Adrenal gland (tissue), 9 donors: ENCODE measurements at regions not wholly inside any gene's neighbourhood (a gene's known extent, or its start where the extent isn't known, plus 50 kb on each side); places are given as distances from the start of the nearest gene placed in this dataset.

Experiments
- DNase-seq, 7 donors: peaks; one replicate each; pipeline ENCODE4 v3.0.0-alpha.2; 2019 to 2020
- H3K27ac ChIP-seq, 5 donors: fragments of 200-600 bp; sonication (generic) in 4 of 5; 1 replicate in 3 of 5; 2 replicates in 2 of 5; pipeline versions ENCODE4 v1.5.1 to v1.8.0; 2016 to 2020; ENCODE audit warnings: mild to moderate bottlenecking in 1 of 5
- H3K27me3 ChIP-seq: fragments of 200-600 bp; 2 replicates; pipeline ENCODE4 v1.8.0; 2021
- H3K36me3 ChIP-seq, 2 donors: fragments of 200-600 bp; replicated peaks in 1 of 2; 1 replicate in 1 of 2; 2 replicates in 1 of 2; pipeline versions ENCODE4 v1.5.1 to v1.8.0; 2018 to 2022
- H3K4me1 ChIP-seq, 2 donors: fragments of 200-600 bp; replicated peaks in 1 of 2; 1 replicate in 1 of 2; 2 replicates in 1 of 2; pipeline versions ENCODE4 v1.5.1 to v1.8.0; 2018 to 2021
- H3K4me3 ChIP-seq, 4 donors: fragments of 200-600 bp; sonication (generic) in 3 of 4; one replicate each; pipeline ENCODE4 v1.5.1; 2016 to 2018
- H3K9me3 ChIP-seq, 3 donors: fragments of 200-600 bp; sonication (generic) in 1 of 3; replicated peaks in 1 of 3; 1 replicate in 2 of 3; 2 replicates in 1 of 3; pipeline versions ENCODE4 v1.5.1 to v1.8.0; 2016 to 2021
- POLR2A ChIP-seq, 2 donors: fragments of 450-650 bp; IDR thresholded peaks; one replicate each; pipeline ENCODE4 v1.6.1; 2017; ENCODE audit warnings: antibody characterized with exemption in 2 of 2, mild to moderate bottlenecking in 2 of 2, moderate library complexity in 1 of 2
- WGBS, 4 donors: extraction: QIAGEN DNeasy Blood & Tissue Kit in 2 of 4; methylation state at CpG; one replicate each; pipeline versions ENCODE4 v1.1.5 to v1.1.7; 2013 to 2017; 5-methylcytosine and 5-hydroxymethylcytosine counted together
- intact Hi-C, 2 donors: fragments of 100-400 bp; cut with DNase I; formaldehyde crosslinking; loops; one replicate each; pipeline versions ENCODE4 v1.14.1 to v1.15.0; 2022 to 2023
- TF ChIP-seq, protein P1 (sequence below), 6 experiments: fragments of 450-650 bp in 4 of 6; fragments of 200-600 bp in 2 of 6; sonication (generic) in 1 of 6; IDR thresholded peaks; 1 replicate in 5 of 6; 2 replicates in 1 of 6; pipeline versions ENCODE4 v1.5.1 to v1.8.0; 2016 to 2021; ENCODE audit warnings: antibody characterized with exemption in 6 of 6, mild to moderate bottlenecking in 2 of 6, moderate library complexity in 1 of 6
- donor health status: healthy with polysubstance abuse.
- donor health status: Bipolar disorder and iron deficiency.
- donor health status: DM: yes; HTN: yes; CAD: no.
- donor health status: DM: no; HTN: no; CAD: no.
- donor health status: DM: no; HTN: no; CAD: no.

DNA sequence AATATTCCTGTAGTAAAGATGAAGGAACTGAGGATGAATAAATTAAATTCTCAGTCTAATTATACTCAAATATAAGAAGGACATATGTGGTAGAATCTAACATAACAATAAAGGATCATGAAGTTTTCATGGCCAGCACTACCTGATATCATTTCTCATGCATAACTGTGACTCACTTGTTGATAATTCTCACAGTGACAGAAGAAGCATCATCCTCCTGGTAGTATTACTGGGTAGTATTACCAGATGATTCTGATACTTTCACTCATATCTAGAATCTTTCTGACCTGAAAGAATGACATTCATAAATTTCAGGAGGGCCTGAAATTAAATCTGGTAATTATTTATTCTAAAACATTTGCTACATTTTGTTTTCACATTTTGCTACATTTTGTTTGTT, 1375.0 kb downstream of the EPHA7 start:
- Histone ChIP-seq H3K27ac (no peak overlapping the region), H3K4me1 (no peaks in the 10 kb centered on the region), H3K36me3 (no peaks in the 10 kb centered on the region), H3K4me3 (no peak overlapping the region), H3K9me3 (no peaks in the 10 kb centered on the region), H3K27me3 (no peaks in the 10 kb centered on the region)
- DNase-seq: no peak
- intact Hi-C loops: no loop called here
- no peak for TF ChIP-seq POLR2A (IDR thresholded peaks at IDR 0.05)
- TF ChIP-seq, protein P1, sequence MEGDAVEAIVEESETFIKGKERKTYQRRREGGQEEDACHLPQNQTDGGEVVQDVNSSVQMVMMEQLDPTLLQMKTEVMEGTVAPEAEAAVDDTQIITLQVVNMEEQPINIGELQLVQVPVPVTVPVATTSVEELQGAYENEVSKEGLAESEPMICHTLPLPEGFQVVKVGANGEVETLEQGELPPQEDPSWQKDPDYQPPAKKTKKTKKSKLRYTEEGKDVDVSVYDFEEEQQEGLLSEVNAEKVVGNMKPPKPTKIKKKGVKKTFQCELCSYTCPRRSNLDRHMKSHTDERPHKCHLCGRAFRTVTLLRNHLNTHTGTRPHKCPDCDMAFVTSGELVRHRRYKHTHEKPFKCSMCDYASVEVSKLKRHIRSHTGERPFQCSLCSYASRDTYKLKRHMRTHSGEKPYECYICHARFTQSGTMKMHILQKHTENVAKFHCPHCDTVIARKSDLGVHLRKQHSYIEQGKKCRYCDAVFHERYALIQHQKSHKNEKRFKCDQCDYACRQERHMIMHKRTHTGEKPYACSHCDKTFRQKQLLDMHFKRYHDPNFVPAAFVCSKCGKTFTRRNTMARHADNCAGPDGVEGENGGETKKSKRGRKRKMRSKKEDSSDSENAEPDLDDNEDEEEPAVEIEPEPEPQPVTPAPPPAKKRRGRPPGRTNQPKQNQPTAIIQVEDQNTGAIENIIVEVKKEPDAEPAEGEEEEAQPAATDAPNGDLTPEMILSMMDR (IDR thresholded peaks at IDR 0.05): no peak

DNA sequence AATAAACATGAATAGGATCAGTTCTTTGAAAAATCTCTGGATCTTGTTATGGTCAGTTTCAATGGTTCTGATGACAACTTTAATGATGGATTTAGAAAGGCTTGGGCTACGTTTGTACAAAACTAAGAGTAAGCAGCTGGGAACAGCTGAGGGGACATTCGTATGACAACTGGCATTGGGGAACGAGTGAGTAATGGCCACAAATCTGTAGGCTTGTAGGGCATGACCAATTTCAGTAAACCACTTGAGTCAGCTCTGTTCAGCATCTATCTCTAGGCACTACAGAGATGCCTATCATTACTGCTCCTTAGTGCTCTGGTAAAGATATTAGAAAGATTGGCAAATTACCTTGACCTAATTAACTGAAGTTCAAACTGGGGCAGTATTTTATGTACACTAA, 1375.6 kb downstream of the EPHA7 start:
- no peak for DNase-seq
- Histone ChIP-seq H3K27me3 (no peaks in the 10 kb centered on the region), H3K27ac (no peak overlapping the region), H3K4me3 (no peak overlapping the region), H3K36me3 (no peaks in the 10 kb centered on the region), H3K9me3 (no peaks in the 10 kb centered on the region), H3K4me1 (no peaks in the 10 kb centered on the region)
- intact Hi-C loops: no loop called here
- TF ChIP-seq POLR2A (IDR thresholded peaks at IDR 0.05): no peak
- TF ChIP-seq, protein P1 (IDR thresholded peaks at IDR 0.05): no peak
- WGBS, 4 donors: 33 to 54% (median 46%) methylated on average over 1 to 3 of the region's 3 CpGs

DNA sequence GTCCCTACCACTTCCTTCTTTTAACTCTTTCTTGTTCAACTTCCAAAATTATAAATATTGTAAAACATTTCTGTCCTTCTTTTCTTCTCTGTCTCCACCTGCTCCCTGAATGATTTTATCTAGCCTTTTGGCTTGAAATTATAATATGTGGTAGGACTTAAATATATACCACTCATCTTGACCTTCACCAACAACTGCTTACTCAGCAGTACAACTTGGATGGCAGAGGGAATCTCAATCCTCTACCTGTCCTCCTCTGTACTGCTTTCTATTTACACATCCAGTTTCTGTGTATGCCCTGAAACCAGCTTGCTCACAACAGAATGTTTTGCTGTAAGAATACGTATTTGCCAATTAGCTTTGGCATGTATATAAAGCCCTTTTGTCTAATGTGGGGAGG, 1392.5 kb downstream of the EPHA7 start:
- Histone ChIP-seq H3K27ac (no peak overlapping the region), H3K4me3 (no peak overlapping the region), H3K4me1 (no peaks in the 10 kb centered on the region), H3K36me3 (no peaks in the 10 kb centered on the region), H3K9me3 (no peaks in the 10 kb centered on the region), H3K27me3 (no peaks in the 10 kb centered on the region)
- TF ChIP-seq, protein P1 (IDR thresholded peaks at IDR 0.05): no peak
- no peak for TF ChIP-seq POLR2A (IDR thresholded peaks at IDR 0.05)
- WGBS, 4 donors: 65 to 78% (median 73%) methylated on average over 1 of the region's 1 CpG
- intact Hi-C loops: no loop called here
- DNase-seq: no peak

DNA sequence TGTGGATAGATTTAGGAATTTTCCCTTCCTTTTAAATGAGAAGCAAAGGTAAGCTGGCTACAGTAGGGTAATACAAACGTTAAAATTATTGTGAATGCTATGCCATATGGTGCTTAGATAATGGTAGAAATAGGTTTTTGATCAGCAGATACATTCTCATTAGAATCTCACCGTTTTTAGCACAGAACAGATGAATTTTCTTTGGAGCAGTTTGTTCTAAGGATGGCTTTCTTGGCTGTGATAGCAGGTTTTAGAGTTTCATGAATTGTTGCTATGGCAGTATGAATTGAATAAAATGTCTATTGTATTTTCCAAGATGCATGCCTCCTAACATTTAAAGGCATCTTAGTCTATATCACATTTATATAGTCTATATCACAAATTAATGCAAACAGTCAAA, 1394.5 kb downstream of the EPHA7 start:
- WGBS, 4 donors: 47 to 59% (median 51%) methylated on average over 2 of the region's 2 CpGs
- intact Hi-C loops: no loop called here
- no peaks in the 10 kb centered on the region for H3K27me3 ChIP-seq
- H3K9me3 ChIP-seq: no peaks in the 10 kb centered on the region
- no peaks in the 10 kb centered on the region for H3K4me1 ChIP-seq
- no peak for DNase-seq
- no peak overlapping the region for H3K4me3 ChIP-seq
- H3K27ac ChIP-seq: no peak overlapping the region
- no peaks in the 10 kb centered on the region for H3K36me3 ChIP-seq
- TF ChIP-seq, protein P1 (IDR thresholded peaks at IDR 0.05): no peak
- TF ChIP-seq POLR2A (IDR thresholded peaks at IDR 0.05): no peak
